HG03558 (cell line): ENCODE measurements at regions not wholly inside any gene's neighbourhood (a gene's known extent, or its start where the extent isn't known, plus 50 kb on each side); places are given as distances from the start of the nearest gene placed in this dataset.
A peak's percentile ranks its signal among the peaks of the same experiment; 100 is the strongest.

Source experiments
- ATAC-seq: cut with Tn5 transposase; IDR thresholded peaks from one replicate; pipeline ENCODE4 v1.9.1; 2021; ENCODE audit warnings: moderate number of reproducible peaks; ENCODE audit not compliant: unreplicated experiment; ENCODE audit errors: extremely low read depth

DNA sequence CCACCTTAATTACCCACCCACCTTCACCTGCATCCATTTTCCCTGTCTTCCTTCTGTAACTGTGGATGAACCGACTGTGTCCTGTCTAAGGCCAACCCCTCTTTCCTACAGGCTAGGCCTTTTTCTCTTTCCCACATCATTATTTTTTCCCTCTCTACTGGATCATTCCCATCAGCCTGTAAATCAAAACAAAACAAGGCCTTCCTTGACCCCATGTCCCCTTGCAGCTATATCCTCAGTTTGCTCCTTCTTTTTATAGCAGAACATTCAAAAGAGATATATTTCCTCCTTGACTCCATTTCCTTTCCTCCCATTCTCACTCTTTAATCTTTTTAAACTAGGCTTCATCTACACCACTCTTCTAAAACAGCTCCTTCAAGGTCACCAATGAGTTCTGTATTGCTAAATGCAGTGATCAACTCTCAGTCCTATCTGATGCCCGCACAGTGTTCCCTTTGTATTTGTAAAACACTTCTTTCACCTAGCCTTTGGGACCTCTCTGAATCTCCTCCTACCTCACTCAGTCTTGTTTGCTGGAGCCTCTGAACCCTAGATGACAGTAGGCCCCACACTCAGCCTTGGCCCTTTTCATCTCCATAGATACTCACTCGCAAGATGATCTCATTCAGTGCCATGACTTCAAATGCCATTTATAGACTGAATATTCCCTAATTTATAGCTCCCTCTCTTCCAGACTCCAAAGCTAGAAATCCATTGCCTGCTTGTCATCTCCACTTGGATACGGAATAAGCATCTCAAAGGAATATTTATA is 55.7 kb downstream of the CXCR4 start:
- ATAC-seq: no peak

DNA sequence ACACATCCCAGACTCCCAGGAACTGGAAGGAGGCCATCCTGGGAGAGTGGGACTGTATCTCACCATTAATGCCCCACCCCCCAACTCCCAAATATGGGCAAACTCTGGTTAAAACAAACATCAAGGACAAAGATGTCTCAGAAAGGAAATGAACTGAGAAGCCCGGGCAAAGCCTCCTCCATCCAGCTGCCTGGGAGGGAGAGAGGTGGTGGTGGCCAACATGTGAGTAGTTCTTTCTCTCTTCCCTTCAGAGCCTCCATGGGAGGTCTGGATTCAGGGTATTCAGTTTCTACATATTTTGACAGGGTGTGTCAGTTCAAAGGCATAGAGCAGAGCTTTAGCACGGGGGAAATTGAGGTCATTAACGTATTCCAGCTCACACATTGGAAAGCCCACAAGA is 57.5 kb downstream of the CXCR4 start:
- no peak for ATAC-seq

DNA sequence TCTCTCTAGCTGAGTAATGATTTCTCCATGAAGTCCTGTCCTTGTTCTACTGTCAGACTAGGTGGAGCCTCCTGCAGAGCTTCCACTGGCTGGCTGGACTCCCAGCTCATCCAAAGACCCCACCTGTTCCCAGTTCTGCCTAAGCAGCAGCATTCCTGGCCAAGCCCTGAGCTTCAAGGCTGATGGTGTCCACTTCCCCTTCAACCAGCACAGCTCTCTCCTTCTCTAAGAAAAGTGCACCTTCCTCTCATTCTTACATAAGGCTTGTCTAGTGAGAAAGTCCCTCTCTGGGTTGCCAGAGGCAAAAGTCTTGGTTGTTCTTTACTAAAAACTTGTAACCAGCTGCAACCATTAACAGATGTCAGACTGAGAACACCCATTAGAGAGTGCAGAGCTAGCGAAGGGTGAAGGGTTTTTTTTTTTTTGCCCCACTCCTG is 58.9 kb downstream of the CXCR4 start:
- peak; percentile 33 for ATAC-seq

DNA sequence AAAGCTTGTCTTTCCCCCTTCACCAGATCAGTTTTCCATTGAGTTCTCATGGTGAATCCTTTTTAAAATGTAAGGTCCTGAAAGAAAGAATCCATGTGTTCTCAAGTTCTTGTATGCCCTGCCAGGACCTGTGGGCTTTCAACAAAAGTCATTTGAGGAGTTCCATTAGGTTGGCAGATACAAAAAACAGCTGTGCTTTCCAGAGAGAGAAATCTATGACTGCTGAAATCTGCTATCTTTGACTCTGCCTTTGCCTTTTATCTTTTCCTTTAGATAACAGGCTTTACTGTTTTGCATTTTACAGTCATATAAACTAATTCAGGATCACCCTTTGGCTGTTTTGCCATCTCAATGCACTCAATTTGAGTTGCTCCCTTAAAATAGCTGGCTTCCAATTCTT is 59.7 kb downstream of the CXCR4 start:
- no peak for ATAC-seq

DNA sequence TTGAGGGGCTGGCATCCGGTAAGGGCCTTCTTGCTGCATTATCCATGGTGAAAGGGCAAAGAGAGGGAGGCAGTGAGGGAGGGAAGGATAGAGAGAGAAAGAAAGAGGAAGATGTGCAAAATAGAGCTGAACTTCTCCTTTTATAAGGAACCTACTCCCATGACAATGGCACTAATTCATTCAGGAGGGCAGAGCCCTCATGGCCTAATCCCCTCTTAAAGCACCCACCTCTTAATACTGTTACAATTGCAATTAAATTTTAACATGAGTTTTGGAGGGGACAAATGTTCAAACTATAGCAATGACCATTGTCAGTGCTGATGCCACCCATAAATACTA is 60.2 kb downstream of the CXCR4 start:
- no peak for ATAC-seq

DNA sequence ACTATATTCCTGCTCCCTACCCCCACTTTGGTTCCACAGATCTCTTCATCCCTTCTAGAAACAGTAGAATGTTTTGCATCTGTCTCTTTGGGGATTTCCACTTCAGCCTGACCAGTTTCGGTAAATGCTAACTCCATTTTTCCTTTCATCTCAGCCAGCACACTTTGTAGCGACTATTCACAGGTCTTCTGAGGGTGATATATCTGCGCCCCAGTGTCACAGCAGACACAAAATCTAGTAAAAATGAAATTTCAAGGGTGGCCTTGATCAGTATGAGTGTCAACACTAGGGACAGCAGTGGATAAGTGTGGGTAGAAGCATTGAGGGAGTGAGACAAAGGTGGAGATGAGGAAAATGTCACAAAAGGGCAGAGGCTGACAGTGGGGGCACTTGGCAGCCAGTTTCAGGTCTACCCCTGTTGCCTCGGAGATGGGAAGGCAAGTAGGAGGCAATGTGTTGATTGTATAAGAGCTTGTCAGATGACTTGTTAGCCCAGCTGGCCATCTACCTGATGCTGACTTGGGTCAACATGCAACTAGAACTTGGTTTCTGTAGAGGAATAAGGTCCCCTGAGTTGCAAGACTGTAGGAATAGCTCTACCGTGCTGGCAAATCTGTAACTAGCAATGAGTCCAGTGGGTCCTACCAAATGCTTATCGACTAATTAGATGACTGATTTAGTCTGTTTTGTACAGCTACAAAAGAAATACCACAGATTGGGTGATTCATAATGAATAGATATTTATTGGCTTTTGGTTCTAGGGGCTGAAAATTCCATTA is 60.7 kb downstream of the CXCR4 start:
- ATAC-seq: peak; percentile 27

DNA sequence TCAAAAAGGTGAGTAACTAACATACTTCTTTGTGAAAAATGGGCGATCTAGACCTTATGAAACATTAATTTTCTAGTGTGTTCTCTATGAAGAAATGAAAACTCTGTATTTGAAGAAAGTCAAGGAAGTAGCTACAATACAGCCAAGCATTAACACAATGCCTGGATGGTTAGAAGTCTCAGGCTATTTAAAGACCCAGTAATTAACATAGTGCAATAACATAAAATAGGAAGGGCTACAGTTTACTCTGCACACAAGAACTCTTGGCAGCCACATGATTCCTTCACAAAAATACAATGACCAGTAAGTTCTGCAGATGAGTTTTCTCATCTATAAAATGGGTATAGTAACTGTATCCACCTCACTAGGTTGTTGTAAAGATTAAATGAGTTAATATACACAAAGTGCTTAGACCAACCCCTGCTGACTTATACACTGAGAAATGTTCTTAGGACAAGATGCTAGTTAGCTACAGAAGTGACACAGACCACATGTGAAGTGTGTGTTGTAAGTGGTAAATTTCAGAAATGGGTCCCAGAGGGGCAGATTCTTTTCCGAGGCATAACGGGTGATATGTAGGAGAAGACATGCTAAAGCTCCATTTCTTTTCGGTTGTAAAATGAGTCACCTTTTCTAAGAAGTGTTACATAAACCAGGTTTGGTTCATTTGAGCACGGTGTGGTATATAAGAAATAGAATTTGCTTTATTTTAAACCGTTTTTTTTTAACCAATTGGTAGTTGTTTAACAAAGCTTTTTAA is 61.8 kb downstream of the CXCR4 start:
- ATAC-seq: peak; percentile 27

DNA sequence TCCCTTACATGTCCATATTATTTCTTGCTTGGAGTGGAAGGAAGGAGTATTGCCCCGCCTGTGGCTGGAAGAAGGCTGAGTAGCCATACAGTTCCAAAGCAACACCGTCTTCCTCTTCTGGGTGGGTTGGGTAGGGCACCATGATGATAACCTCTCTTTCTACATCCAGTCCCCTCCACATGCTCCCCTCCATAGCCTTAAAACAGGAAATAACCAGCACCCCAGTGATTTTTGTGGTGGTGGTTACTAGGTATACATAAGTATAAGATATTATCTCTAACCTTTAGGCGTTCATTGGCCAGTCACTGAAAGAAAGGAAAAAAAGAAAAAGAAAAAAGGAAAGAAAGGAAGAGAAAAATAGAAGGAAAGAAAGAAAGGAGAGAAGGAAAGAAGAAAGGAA is 63.1 kb downstream of the CXCR4 start:
- no peak for ATAC-seq

DNA sequence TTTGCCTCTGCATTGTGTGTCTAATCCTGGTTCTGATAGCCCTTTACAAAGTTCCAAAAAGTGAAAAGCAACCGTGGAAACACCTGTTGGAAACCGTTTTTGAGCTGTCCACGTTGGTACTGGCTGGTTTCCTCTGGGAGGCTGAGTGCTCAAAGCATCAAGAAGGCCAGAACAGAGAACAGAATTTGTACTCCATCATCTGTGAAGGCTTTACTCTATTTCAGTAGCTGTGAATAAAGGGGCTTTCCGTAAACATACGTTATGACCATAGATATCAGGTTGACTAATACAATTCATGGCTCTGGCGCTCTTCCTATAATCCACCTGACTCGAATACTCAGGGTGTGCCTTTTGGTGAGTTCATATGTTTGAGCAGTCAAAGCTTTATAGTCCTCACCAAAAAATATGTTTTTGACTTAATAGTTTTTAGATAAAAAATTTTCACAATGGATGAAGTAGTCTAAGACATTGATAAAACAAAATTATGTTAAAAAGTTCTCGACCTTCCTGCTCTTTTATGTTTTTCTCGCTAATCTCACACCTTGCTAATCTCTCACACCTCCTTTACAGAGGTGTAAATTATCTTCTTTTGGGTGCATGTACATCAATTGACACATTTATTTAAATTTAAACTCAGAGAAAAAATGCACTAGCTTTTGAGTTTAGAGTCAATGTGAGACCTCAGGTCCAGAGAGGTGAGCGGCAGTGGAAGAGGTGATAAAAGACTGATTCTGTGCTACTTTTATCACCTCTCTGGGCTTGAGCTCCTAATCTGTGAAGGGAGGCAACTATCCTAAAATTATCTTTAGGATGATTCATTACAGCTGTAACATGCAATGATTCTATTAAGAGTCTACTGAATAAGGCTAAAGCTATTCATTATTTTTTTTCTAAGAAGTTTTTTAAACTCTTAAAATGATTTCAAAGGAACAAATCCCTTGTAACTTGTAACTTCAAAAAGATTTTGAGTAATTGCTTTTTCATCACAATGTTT is 65.3 kb downstream of the CXCR4 start:
- ATAC-seq: peak; percentile 21

DNA sequence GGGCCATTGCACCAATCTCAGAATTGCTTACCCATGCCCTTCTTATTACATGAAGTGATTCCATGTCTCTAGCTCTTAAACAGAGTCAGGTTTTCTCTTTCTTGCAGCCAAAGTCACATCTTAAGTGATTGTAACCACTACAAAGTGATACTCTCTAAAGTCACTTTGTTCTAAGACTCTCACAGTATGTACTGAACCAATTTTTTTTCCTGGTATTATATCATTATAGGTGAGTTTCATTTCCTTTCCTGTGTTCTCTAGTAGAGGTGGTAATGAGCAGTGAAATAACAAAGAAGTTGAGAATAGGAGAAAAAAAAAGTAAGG is 66.3 kb upstream of the DARS1 start:
- no peak for ATAC-seq

DNA sequence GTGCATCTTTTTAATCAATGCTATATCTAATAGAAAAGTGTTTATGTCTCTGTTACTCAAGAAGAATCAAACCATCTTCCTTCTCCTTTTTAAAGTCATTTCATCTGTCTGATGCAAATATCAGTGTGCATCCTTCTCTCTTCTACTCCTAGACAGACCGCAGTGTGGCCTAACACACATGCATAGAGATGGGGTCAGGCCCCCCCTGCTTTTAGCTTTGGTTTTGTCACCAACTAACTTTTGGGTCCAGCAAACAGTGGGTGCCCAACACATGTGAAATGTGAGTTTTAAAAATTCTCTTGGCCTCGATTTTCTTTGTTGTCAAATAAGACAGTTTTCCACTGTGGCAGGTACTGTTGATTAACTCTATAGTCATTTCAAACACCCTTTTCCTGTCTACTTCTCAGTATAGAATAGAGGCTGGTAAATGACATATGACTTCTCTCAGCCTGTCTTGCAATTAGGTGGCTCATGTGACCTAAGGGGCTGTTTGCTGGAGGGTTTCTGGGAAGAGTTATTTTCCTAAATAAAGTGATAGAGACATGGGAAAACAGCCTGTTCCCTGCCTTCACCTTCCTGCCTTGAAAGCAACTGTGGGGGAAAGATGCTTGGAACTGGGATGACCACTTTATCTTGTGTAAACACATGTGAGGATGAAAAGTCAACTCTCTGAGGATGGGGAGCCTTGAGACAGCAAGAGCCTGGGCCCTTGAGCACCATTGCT is 65.7 kb upstream of the DARS1 start:
- ATAC-seq: peak; percentile 30

DNA sequence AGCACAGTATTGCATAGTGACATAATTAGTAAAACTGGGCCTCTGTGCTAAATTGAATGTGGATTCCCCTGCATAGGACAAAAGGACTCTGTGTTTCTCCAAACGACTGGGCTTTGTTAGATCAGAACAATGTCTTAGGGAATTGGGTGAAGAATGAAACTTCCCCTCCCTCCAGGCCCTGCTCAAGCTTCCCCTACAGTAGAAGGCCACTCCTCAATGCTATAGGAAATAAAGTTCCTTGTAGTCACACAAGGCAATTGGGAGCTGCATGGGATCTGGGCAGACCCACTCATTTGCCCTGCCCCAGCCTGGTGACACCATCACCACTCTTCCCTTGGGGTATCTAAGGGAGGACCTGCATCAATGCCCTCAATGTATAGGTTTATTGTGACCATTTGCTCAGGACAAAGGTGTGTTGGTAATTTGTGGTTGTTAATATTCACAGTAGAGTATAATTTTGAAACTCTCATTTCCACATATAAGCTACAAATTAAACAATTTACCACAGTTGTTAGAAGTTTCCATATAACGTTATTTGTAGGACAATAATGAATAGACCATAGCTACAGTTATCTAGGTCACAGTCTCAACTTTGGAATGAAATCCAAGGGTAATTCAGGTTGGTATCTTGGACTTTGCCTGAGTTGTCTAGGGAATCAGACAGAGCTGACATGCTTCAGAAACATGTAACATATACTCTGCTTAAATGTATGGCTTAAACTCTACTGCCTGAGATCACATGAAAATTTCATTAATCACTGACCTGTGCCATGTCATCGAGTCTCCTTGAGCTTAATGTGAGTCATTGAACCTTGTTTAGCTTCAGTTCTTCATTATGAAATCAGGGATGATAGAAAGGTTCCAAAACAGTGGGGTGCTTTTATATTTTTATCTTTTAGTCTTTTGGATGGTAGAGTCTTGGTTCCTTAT is 64.8 kb upstream of the DARS1 start:
- no peak for ATAC-seq

DNA sequence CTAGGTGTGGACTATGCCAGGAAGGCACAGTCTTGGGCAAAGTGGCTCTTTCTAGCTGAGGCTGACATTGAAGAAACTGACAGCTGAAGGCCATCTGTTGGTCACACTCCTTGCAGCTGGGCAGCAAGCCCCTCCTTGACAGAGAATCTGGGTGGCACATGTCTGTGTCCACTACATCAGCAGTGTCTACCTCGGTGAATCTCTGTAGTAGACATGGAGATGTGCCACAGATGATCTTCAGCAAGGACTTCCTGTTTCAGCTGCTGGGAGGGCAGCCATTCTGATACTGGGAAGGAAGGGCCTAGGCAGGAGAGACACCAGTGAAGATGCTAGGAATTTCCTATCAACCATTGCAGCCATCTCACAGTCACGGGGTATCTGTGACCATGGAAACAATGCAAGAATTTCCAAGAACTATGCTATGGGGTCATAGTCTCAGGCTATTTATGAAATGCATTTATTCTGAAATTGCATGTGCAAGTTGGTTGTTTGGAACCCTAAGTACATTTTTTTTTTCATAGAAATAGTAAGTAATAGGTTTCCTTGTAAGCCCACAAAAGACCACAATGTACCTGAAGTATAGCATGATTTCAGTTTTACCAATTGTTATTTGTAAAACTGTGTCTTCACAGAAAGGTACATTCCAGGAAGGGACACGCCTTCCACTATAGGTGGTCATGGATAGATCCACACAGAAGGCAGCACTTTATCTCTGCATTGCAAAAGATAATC is 63.8 kb upstream of the DARS1 start:
- no peak for ATAC-seq

DNA sequence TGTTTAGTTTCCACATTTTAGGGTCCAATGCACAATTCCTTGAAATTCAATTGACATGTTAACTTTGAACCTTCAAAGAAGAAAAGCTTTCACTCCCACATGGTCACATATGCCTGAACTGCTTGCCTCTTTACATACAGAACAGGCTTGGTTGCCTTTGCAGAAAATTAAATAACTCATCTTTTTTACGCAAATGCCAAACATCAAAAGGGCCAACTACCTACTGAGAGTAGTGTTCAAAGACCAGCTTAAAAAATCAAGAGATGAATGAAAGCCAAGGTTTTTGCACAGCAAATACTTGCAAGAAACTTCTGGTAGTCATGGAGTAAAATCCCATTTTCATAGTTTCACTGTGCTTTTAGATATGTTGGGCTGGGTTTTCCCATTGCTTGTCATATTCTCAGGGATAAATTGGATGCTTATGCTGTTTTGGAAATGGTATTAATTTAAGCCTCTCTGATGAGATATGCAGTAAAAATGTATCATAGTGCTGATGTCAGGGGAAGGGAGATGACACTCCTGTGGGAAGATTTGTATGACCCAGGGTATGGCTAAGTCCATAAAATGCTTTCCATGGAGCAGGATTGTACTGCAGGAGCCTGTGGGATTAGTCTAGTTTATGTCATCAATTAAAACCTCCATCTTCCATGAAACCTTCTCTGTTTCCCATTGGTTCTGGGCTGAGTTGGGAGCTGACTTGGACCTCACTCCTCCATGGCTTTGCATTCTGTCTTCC is 60.6 kb upstream of the DARS1 start:
- no peak for ATAC-seq

DNA sequence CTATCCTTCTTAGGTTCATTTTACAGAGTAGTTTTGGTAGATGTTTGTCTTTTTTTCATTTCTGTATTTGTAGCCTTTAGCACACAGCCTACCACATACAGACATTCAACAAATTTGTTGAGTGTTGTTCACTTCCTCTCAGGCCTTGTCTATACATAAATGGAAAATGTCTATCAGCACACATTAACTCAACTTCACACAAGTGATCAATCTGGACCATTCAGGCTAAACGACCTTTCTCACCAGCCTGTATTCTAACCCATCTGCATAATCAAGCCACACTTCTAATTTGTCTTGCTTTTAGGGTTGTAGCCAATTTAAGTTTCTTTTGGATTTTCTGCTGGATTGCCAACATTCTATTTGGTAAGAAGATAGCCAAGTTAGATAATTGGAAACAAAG is 59.9 kb upstream of the DARS1 start:
- no peak for ATAC-seq
